ENCODE measurements at regions not wholly inside any gene's neighbourhood (a gene's known extent, or its start where the extent isn't known, plus 50 kb on each side); places are given as distances from the start of the nearest gene placed in this dataset.

DNA sequence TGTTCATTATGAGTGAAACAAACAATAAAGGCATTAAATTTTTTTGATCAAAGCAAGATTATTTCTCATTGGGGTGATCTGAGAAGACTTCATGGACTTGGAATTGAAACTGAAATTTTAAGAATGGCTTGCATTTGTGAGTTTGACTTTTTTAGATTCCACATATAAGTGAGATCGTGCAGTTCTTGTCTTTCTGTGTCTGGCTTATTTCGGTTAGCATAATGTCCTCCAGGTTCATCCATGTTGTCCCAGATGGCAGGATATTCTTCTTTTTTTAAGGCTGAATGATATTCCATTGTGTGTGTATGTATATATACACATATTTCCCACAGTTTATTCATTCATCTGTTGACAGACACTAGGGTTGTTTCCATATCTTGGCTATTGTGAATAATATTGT lies 716.5 kb downstream of the PRELID2 start:
- TF ChIP-seq, protein P1, sequence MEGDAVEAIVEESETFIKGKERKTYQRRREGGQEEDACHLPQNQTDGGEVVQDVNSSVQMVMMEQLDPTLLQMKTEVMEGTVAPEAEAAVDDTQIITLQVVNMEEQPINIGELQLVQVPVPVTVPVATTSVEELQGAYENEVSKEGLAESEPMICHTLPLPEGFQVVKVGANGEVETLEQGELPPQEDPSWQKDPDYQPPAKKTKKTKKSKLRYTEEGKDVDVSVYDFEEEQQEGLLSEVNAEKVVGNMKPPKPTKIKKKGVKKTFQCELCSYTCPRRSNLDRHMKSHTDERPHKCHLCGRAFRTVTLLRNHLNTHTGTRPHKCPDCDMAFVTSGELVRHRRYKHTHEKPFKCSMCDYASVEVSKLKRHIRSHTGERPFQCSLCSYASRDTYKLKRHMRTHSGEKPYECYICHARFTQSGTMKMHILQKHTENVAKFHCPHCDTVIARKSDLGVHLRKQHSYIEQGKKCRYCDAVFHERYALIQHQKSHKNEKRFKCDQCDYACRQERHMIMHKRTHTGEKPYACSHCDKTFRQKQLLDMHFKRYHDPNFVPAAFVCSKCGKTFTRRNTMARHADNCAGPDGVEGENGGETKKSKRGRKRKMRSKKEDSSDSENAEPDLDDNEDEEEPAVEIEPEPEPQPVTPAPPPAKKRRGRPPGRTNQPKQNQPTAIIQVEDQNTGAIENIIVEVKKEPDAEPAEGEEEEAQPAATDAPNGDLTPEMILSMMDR (IDR thresholded peaks at IDR 0.05) = no peak
- TF ChIP-seq ZFX (IDR thresholded peaks at IDR 0.05; ENCODE audit: borderline replicate concordance) = no peak

All from 22Rv1 (cell line).